ENCODE measurements at regions not wholly inside any gene's neighbourhood (a gene's known extent, or its start where the extent isn't known, plus 50 kb on each side); places are given as distances from the start of the nearest gene placed in this dataset.

DNA sequence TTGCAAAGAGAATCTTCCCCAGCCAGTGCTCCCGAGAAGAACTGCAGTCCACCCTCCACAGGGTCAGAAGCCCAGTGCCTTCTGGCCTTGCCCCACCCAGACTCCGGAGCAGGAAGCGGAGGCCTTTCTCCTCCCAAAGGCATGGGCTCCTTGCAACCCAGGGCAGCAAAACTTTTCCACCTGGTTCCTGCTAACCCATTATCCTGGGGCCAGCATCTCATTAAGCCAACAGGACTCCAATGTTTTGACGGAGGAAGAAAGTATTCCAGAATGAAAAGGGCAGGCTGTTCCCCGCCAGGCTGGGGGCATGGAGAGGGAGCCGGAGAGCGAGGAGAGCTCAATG, 88.1 kb downstream of the RTL6 start:
- ChIA-PET CTCF (no interaction called here), POLR2A (no interaction called here)
- TF ChIP-seq, protein P1, sequence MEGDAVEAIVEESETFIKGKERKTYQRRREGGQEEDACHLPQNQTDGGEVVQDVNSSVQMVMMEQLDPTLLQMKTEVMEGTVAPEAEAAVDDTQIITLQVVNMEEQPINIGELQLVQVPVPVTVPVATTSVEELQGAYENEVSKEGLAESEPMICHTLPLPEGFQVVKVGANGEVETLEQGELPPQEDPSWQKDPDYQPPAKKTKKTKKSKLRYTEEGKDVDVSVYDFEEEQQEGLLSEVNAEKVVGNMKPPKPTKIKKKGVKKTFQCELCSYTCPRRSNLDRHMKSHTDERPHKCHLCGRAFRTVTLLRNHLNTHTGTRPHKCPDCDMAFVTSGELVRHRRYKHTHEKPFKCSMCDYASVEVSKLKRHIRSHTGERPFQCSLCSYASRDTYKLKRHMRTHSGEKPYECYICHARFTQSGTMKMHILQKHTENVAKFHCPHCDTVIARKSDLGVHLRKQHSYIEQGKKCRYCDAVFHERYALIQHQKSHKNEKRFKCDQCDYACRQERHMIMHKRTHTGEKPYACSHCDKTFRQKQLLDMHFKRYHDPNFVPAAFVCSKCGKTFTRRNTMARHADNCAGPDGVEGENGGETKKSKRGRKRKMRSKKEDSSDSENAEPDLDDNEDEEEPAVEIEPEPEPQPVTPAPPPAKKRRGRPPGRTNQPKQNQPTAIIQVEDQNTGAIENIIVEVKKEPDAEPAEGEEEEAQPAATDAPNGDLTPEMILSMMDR (IDR thresholded peaks at IDR 0.05; ENCODE audit: insufficient read depth, low read depth, low read length): no peak
- Histone ChIP-seq H3K4me3 (ENCODE audit: low read depth, low read length) (no peak overlapping the region), H3K27me3 (ENCODE audit: control insufficient read depth, insufficient read depth, low read length) (peaks cover 2% of the 10 kb centered on the region), H3K36me3 (ENCODE audit: control insufficient read depth, insufficient read depth, low read length) (no peaks in the 10 kb centered on the region)
- DNase-seq (ENCODE audit: low read depth): no peak

DNA sequence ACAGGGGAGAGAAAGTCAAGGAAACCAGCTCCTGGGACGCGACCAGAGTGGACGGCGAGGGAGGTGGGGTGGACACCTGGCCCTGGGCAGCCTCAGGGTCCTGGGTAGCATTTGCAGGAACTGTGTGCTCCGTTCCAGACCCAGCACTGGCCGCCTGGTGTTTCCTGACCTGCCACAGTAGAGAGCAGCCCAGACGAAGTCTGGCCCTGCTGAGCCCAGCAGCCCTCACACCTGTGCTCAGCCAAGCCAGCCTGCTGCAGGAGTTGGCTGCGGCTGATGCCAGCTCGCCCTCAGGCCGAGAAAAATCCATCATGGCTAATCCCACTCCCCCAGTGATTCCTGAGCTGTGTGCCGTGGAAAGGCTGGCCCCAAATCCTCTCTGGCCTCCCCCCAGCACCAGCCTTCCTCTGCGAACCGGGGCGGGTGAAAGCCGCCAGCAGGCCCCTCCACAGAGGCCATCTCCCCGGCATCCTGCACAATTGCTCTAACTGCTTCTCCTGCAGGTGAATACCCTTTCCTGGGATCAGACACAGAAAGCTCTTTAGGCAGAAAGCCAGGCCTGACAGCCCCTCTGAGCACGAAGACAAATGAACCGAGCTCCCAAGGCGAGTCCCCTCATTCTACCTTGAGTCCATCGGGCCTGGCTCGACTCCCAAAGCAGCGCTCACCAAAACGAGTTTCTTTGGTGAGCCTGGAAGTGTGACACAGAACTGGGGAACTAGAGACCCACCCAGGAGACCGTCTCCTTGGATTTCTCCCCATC, 88.6 kb downstream of the RTL6 start:
- H3K4me3 ChIP-seq (ENCODE audit: low read depth, low read length): no peak overlapping the region
- ChIA-PET POLR2A (no interaction called here), CTCF (interaction anchor here (1.0 kb wide), 1 partner anchor 26 kb away, joined by 3 read pairs; no protein-coding TSS in a partner anchor)
- no peak for DNase-seq (ENCODE audit: low read depth)
- no peaks in the 10 kb centered on the region; the same call in none of the 2 replicates for H3K27me3 ChIP-seq (ENCODE audit: control insufficient read depth, insufficient read depth, low read length)
- no peaks in the 10 kb centered on the region for H3K36me3 ChIP-seq (ENCODE audit: control insufficient read depth, insufficient read depth, low read length)
- TF ChIP-seq, protein P1 (IDR thresholded peaks at IDR 0.05; ENCODE audit: insufficient read depth, low read depth, low read length): no peak

DNA sequence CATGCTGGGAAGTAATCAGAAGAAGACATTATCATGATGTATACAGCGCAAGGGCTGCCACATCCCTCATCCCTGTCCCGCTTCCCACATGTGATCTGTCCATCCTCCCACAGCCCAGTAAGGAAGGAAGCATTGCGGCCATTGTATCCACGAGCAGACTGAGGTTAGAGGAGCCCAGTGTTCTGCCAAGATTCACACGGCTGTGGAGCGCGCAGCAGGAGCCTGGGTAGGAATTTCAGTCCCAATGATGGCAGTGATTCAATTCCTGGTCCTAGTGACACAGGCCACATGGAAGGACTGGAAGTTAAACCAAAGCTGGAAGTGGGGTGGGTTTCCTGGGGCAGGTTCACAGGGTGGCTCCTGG, 89.2 kb downstream of the RTL6 start:
- Histone ChIP-seq H3K4me3 (ENCODE audit: low read depth, low read length) (no peak overlapping the region), H3K36me3 (ENCODE audit: control insufficient read depth, insufficient read depth, low read length) (no peaks in the 10 kb centered on the region), H3K27me3 (ENCODE audit: control insufficient read depth, insufficient read depth, low read length) (no peaks in the 10 kb centered on the region; the same call in none of the 2 replicates)
- POLR2A ChIA-PET: no interaction called here
- DNase-seq (ENCODE audit: low read depth): no peak
- TF ChIP-seq, protein P1 (IDR thresholded peaks at IDR 0.05; ENCODE audit: insufficient read depth, low read depth, low read length): no peak
- CTCF ChIA-PET: interaction anchor here (1.0 kb wide), 1 partner anchor 26 kb away, joined by 3 read pairs; no protein-coding TSS in a partner anchor

DNA sequence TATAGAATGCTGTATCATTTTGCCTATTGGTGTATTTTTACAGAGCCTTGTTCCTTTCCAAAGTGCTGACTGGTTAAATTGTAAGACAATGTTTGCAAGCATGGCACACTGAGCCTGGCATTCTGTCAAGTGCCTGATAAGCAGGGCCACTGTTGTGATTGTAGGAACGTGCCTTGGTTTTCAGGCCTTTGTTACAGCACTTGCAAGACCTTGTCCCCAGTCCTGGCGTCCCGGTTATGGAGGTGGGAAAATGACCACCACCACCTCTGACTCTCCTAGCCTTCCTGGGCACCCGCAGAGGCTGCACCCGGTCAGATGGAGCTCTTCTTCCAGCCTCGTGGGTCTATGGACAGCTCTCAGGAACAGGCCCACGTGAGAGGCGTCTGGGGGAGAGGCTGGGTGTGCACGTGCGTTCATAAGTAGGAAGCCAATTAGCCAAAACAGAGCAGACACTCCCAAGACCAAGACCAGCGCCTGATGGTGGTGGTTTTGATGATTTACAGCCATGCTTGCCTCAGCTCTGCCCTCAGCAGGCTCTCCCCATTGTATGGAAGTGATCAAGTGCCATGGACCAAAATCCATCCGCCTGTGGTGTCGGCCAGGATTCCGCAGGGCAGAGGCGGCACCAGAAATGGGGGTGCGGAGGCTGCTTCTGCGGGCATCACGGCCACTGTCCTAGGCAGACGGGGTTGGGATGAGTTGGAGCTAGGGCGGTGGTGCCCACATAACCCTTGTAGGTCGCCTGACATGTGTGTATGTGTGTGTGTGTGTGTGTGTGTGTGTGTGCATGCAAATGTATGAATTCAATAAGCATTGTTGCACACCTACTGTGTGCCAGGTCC, 89.8 kb downstream of the RTL6 start:
- POLR2A ChIA-PET: no interaction called here
- CTCF ChIA-PET: interaction anchor here (1.0 kb wide), 1 partner anchor 25 kb away, joined by 3 read pairs; no protein-coding TSS in a partner anchor
- DNase-seq (ENCODE audit: low read depth): no peak
- H3K36me3 ChIP-seq (ENCODE audit: control insufficient read depth, insufficient read depth, low read length): no peaks in the 10 kb centered on the region
- H3K27me3 ChIP-seq (ENCODE audit: control insufficient read depth, insufficient read depth, low read length): no peaks in the 10 kb centered on the region; the same call in none of the 2 replicates
- TF ChIP-seq, protein P1 (IDR thresholded peaks at IDR 0.05; ENCODE audit: insufficient read depth, low read depth, low read length): no peak
- no peak overlapping the region for H3K4me3 ChIP-seq (ENCODE audit: low read depth, low read length)

All from BJ (cell line).